B cell (primary cell): ENCODE measurements at regions not wholly inside any gene's neighbourhood (a gene's known extent, or its start where the extent isn't known, plus 50 kb on each side); places are given as distances from the start of the nearest gene placed in this dataset.
"Not testable (repeated sequence)": the region's sequence is repeated elsewhere in the genome, so short reads cannot be mapped to it uniquely, and the experiment has no call there.

Experiments used
- ATAC-seq: fragments of 200-7000 bp; cut with Tn5 transposase; one replicate; pipeline ENCODE4 v1.10.0; 2021; ENCODE audit warnings: low read depth, mild to moderate bottlenecking, moderate number of reproducible peaks, moderate library complexity
- CTCF ChIA-PET: fragments of 350-600 bp; sonication (Branson Sonifier 250); formaldehyde crosslinking; loops from one replicate; lab custom pipeline; 2021; ENCODE audit warnings: antibody characterized with exemption, inconsistent platforms; lab: Charles Lee
- POLR2A ChIA-PET: fragments of 350-600 bp; sonication (Branson Sonifier 250); formaldehyde crosslinking; loops from one replicate; lab custom pipeline; 2021; ENCODE audit warnings: antibody characterized with exemption; lab: Charles Lee
- DNase-seq: peaks from one replicate; pipeline ENCODE4 v3.0.0; 2013
- H2AFZ ChIP-seq: 2 replicates; pipeline ENCODE4 v1.6.1; 2012; ENCODE audit warnings: mild to moderate bottlenecking, low read depth, low read length; ENCODE audit not compliant: insufficient read depth, poor library complexity, severe bottlenecking
- H3K27ac ChIP-seq, 2 donors: 1 replicate in 1 of 2; 2 replicates in 1 of 2; pipeline ENCODE4 v1.5.1; 2012 to 2013; ENCODE audit warnings: low read length in 2 of 2, mild to moderate bottlenecking in 2 of 2, moderate library complexity in 1 of 2
- H3K27me3 ChIP-seq, 4 experiments: fragments of 200-600 bp in 1 of 4; sonication (generic) in 1 of 4; replicated peaks in 1 of 4; 1 replicate in 2 of 4; 2 replicates in 2 of 4; pipeline versions ENCODE4 v1.6.1 to v1.7.0; 2013 to 2016; ENCODE audit warnings: low read length in 3 of 4, mild to moderate bottlenecking in 2 of 4, mixed read lengths in 1 of 4, moderate library complexity in 1 of 4; ENCODE audit not compliant: insufficient read depth in 4 of 4, control insufficient read depth in 3 of 4; ENCODE audit errors: control extremely low read depth in 1 of 4
- H3K36me3 ChIP-seq, 2 experiments: replicated peaks in 1 of 2; 1 replicate in 1 of 2; 2 replicates in 1 of 2; pipeline versions ENCODE4 v1.6.1 to v1.7.1; 2013; ENCODE audit warnings: low read length in 1 of 2; ENCODE audit not compliant: insufficient read depth in 2 of 2, control insufficient read depth in 1 of 2; ENCODE audit errors: control extremely low read depth in 1 of 2, extremely low read depth in 1 of 2
- H3K4me1 ChIP-seq, 2 donors: fragments of 200-600 bp in 1 of 2; sonication (generic) in 1 of 2; 1 replicate in 1 of 2; 2 replicates in 1 of 2; pipeline versions ENCODE4 v1.5.1 to v1.6.1; 2013 to 2017; ENCODE audit warnings: low read length in 2 of 2; ENCODE audit not compliant: control insufficient read depth in 2 of 2, insufficient read depth in 2 of 2
- H3K4me2 ChIP-seq: replicated peaks from 2 replicates; pipeline ENCODE3; 2012; ENCODE audit warnings: mild to moderate bottlenecking, low read depth, low read length; ENCODE audit not compliant: poor library complexity, severe bottlenecking
- H3K4me3 ChIP-seq, 5 experiments: fragments of 200-600 bp in 1 of 5; sonication (generic) in 1 of 5; 1 replicate in 3 of 5; 2 replicates in 2 of 5; pipeline versions ENCODE4 v1.5.1 to v1.7.0; 2011 to 2016; ENCODE audit warnings: low read length in 4 of 5, mild to moderate bottlenecking in 4 of 5, low read depth in 2 of 5, control low read depth in 1 of 5, moderate library complexity in 1 of 5; ENCODE audit not compliant: insufficient read depth in 1 of 5; ENCODE audit errors: control extremely low read depth in 1 of 5, extremely low read depth in 1 of 5
- H3K79me2 ChIP-seq: fragments of 200-600 bp; sonication (generic); one replicate; pipeline ENCODE4 v1.6.0; 2016; ENCODE audit warnings: low read length; ENCODE audit not compliant: control insufficient read depth, insufficient read depth
- H3K9ac ChIP-seq: fragments of 200-600 bp; sonication (generic); 2 replicates; pipeline ENCODE4 v1.6.1; 2017; ENCODE audit warnings: mild to moderate bottlenecking, low read length, moderate library complexity
- H3K9me3 ChIP-seq, 3 donors: one replicate each; pipeline versions ENCODE4 v1.6.1 to v1.7.1; 2013; ENCODE audit warnings: low read length in 2 of 3; ENCODE audit not compliant: control insufficient read depth in 2 of 3, insufficient read depth in 1 of 3; ENCODE audit errors: control extremely low read depth in 1 of 3
- H4K20me1 ChIP-seq: 2 replicates; pipeline ENCODE4 v1.6.0; 2012; ENCODE audit warnings: mild to moderate bottlenecking, low read length; ENCODE audit not compliant: insufficient read depth, control insufficient read depth, poor library complexity, severe bottlenecking
- H3K27ac Mint-ChIP-seq: one replicate; pipeline ENCODE4 v1.8.0; 2021; ENCODE audit warnings: mixed read lengths
- H3K27me3 Mint-ChIP-seq: one replicate; pipeline ENCODE4 v1.8.0; 2021; ENCODE audit warnings: mixed read lengths
- H3K4me1 Mint-ChIP-seq: one replicate; pipeline ENCODE4 v1.8.0; 2021; ENCODE audit warnings: mixed read lengths
- H3K4me3 Mint-ChIP-seq: one replicate; pipeline ENCODE4 v1.8.0; 2021; ENCODE audit warnings: mixed read lengths
- H3K9me3 Mint-ChIP-seq: one replicate; pipeline ENCODE4 v1.8.0; 2022; ENCODE audit warnings: mixed read lengths; ENCODE audit not compliant: insufficient read depth
- CTCF ChIP-seq: fragments of 200-600 bp; IDR thresholded peaks from one replicate; pipeline ENCODE4 v1.8.0; 2022; ENCODE audit warnings: antibody characterized with exemption, mild to moderate bottlenecking
- EZH2 ChIP-seq: IDR thresholded peaks from 2 replicates; pipeline ENCODE4 v1.6.1; 2012; ENCODE audit warnings: borderline replicate concordance, low read depth, mild to moderate bottlenecking, moderate library complexity, low read length; ENCODE audit not compliant: insufficient read depth, poor library complexity, severe bottlenecking
- WGBS: methylation state at CpG from one replicate; pipeline ENCODE4 v1.1.5; 2013; ENCODE audit warnings: missing lambda C conversion rate; ENCODE audit not compliant: insufficient coverage; 5-methylcytosine and 5-hydroxymethylcytosine counted together
- intact Hi-C: fragments of 100-400 bp; cut with micrococcal nuclease; formaldehyde crosslinking; loops from one replicate; pipeline ENCODE4 v1.10.0; 2022

- intact Hi-C loops, result no loop called here
- no CpG with 5 or more reads among the region's 2 CpGs for WGBS
- H3K9me3 Mint-ChIP-seq, result no peaks in the 10 kb centered on the region
- TF ChIP-seq CTCF (no peak), EZH2 (no peak)
- no peaks in the 10 kb centered on the region for H3K4me1 Mint-ChIP-seq
- Histone ChIP-seq H3K79me2 (no peaks in the 10 kb centered on the region), H3K4me3 (no peak overlapping the region), H3K4me1 (no peaks in the 10 kb centered on the region), H3K27ac (no peak overlapping the region), H2AFZ (no peak overlapping the region), H3K9me3 (peaks cover 0 to 4% (median 0%) of the 10 kb centered on the region in 3 donors), H4K20me1 (no peaks in the 10 kb centered on the region), H3K36me3 (no peaks in the 10 kb centered on the region), H3K9ac (no peak overlapping the region), H3K4me2 (no peak overlapping the region), H3K27me3 (peaks cover 0 to 4% (median 3%) of the 10 kb centered on the region in 4 experiments)
- H3K27me3 Mint-ChIP-seq, result peaks cover 26% of the 10 kb centered on the region
- H3K27ac Mint-ChIP-seq, result no peak overlapping the region
- no peak overlapping the region for H3K4me3 Mint-ChIP-seq
- ChIA-PET CTCF (no interaction called here), POLR2A (no interaction called here)
- no peak for ATAC-seq
- no peak for DNase-seq
Measured at GRCh38 chr12:67047634-67048033, 221.5 kb upstream of the CAND1 start.

- ChIA-PET CTCF (no interaction called here), POLR2A (no interaction called here)
- no peak overlapping the region for H3K4me2 ChIP-seq
- H3K9me3 ChIP-seq, result peaks cover 0 to 4% (median 0%) of the 10 kb centered on the region in 3 donors
- H3K36me3 ChIP-seq, result no peaks in the 10 kb centered on the region
- H3K79me2 ChIP-seq, result no peaks in the 10 kb centered on the region
- no peaks in the 10 kb centered on the region for H3K4me1 Mint-ChIP-seq
- no peak overlapping the region for H3K27ac ChIP-seq
- peaks cover 21% of the 10 kb centered on the region for H3K27me3 Mint-ChIP-seq
- DNase-seq (no peak), ATAC-seq (no peak)
- H3K4me1 ChIP-seq, result no peaks in the 10 kb centered on the region
- whole genome bisulfite sequencing, result 90% methylated on average over 2 of the region's 5 CpGs
- H3K9ac ChIP-seq, result no peak overlapping the region
- intact Hi-C loops, result no loop called here
- no peaks in the 10 kb centered on the region for H4K20me1 ChIP-seq
- H3K27me3 ChIP-seq, result peaks cover 0 to 4% (median 3%) of the 10 kb centered on the region in 4 experiments
- no peaks in the 10 kb centered on the region for H3K9me3 Mint-ChIP-seq
- no peak overlapping the region for H2AFZ ChIP-seq
- TF ChIP-seq EZH2 (no peak), CTCF (no peak)
- H3K4me3 Mint-ChIP-seq, result no peak overlapping the region
- H3K4me3 ChIP-seq, result no peak overlapping the region
- H3K27ac Mint-ChIP-seq, result no peak overlapping the region
Measured at GRCh38 chr12:67048371-67048770, 220.8 kb upstream of the CAND1 start.

- intact Hi-C loops, H2AFZ ChIP-seq, H3K4me3 Mint-ChIP-seq, H3K27ac ChIP-seq, H3K9me3 Mint-ChIP-seq, H3K79me2 ChIP-seq, DNase-seq, CTCF ChIA-PET, H3K4me1 ChIP-seq, POLR2A ChIA-PET, H3K27ac Mint-ChIP-seq, H3K36me3 ChIP-seq, H3K9ac ChIP-seq, H3K4me1 Mint-ChIP-seq, H3K9me3 ChIP-seq, H4K20me1 ChIP-seq, H3K27me3 ChIP-seq, ATAC-seq, H3K4me2 ChIP-seq, H3K4me3 ChIP-seq: not testable (repeated sequence)
- peaks cover 18% of the 10 kb centered on the region for H3K27me3 Mint-ChIP-seq
- 0% methylated on average over 1 of the region's 4 CpGs for WGBS
Measured at GRCh38 chr12:67049199-67049598, 220.0 kb upstream of the CAND1 start.
